HEK293 (cell line): ENCODE measurements at regions not wholly inside any gene's neighbourhood (a gene's known extent, or its start where the extent isn't known, plus 50 kb on each side); places are given as distances from the start of the nearest gene placed in this dataset.

Source experiments
- CTCF ChIP-seq: fragments of 450-650 bp; formaldehyde crosslinking; IDR thresholded peaks from 2 replicates; pipeline ENCODE4 v1.5.1; 2016; ENCODE audit warnings: missing biosample characterization, missing genetic modification characterization
- KLF10 ChIP-seq: fragments of 450-650 bp; IDR thresholded peaks from 2 replicates; pipeline ENCODE4 v1.5.1; 2018; ENCODE audit warnings: missing biosample characterization, mild to moderate bottlenecking, missing genetic modification characterization
- PBX3 ChIP-seq: sonication (generic); formaldehyde crosslinking; IDR thresholded peaks from 2 replicates; pipeline ENCODE4 v1.8.1; 2022; ENCODE audit warnings: mild to moderate bottlenecking, moderate library complexity, missing genetic modification reagents
- YY1 ChIP-seq: fragments of 450-650 bp; formaldehyde crosslinking; IDR thresholded peaks from 2 replicates; pipeline ENCODE4 v1.5.1; 2018; ENCODE audit warnings: missing biosample characterization, missing genetic modification characterization
- ZBTB21 ChIP-seq: fragments of 450-650 bp; formaldehyde crosslinking; IDR thresholded peaks from 2 replicates; pipeline ENCODE4 v1.5.1; 2017; ENCODE audit warnings: missing biosample characterization, missing genetic modification characterization
- ZNF169 ChIP-seq: fragments of 450-650 bp; formaldehyde crosslinking; IDR thresholded peaks from 2 replicates; pipeline ENCODE4 v1.5.1; 2016; ENCODE audit warnings: missing biosample characterization, missing genetic modification characterization
- ZNF596 ChIP-seq: fragments of 450-650 bp; IDR thresholded peaks from 2 replicates; pipeline ENCODE4 v1.5.0; 2018; ENCODE audit warnings: missing biosample characterization, mild to moderate bottlenecking, missing genetic modification characterization, moderate library complexity
- TF ChIP-seq, protein P1 (sequence below): fragments of 450-650 bp; formaldehyde crosslinking; IDR thresholded peaks from 2 replicates; pipeline ENCODE4 v1.5.1; 2017; ENCODE audit warnings: missing biosample characterization, missing genetic modification characterization
- TF ChIP-seq, protein P2 (sequence below): fragments of 450-650 bp; formaldehyde crosslinking; IDR thresholded peaks from 2 replicates; pipeline ENCODE4 v1.5.1; 2016; ENCODE audit warnings: missing biosample characterization, missing genetic modification characterization, low read depth
- TF ChIP-seq, protein P3 (sequence below): fragments of 450-650 bp; formaldehyde crosslinking; IDR thresholded peaks from 2 replicates; pipeline ENCODE4 v1.5.1; 2016; ENCODE audit warnings: missing biosample characterization, missing genetic modification characterization
- TF ChIP-seq, protein P4 (sequence below): fragments of 450-650 bp; formaldehyde crosslinking; IDR thresholded peaks from 2 replicates; pipeline ENCODE4 v1.5.1; 2017; ENCODE audit warnings: missing biosample characterization, missing genetic modification characterization
- TF ChIP-seq, protein P5 (sequence below): fragments of 450-650 bp; formaldehyde crosslinking; optimal IDR thresholded peaks from 2 replicates; pipeline ENCODE3; 2016; ENCODE audit warnings: missing biosample characterization, mild to moderate bottlenecking, missing genetic modification characterization

- TF ChIP-seq, protein P1, sequence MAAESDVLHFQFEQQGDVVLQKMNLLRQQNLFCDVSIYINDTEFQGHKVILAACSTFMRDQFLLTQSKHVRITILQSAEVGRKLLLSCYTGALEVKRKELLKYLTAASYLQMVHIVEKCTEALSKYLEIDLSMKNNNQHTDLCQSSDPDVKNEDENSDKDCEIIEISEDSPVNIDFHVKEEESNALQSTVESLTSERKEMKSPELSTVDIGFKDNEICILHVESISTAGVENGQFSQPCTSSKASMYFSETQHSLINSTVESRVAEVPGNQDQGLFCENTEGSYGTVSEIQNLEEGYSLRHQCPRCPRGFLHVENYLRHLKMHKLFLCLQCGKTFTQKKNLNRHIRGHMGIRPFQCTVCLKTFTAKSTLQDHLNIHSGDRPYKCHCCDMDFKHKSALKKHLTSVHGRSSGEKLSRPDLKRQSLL = no peak
- no peak for TF ChIP-seq KLF10
- TF ChIP-seq ZNF596 (tag by site-specific recombination) = no peak
- no peak for TF ChIP-seq CTCF (tag by site-specific recombination)
- TF ChIP-seq, protein P2, sequence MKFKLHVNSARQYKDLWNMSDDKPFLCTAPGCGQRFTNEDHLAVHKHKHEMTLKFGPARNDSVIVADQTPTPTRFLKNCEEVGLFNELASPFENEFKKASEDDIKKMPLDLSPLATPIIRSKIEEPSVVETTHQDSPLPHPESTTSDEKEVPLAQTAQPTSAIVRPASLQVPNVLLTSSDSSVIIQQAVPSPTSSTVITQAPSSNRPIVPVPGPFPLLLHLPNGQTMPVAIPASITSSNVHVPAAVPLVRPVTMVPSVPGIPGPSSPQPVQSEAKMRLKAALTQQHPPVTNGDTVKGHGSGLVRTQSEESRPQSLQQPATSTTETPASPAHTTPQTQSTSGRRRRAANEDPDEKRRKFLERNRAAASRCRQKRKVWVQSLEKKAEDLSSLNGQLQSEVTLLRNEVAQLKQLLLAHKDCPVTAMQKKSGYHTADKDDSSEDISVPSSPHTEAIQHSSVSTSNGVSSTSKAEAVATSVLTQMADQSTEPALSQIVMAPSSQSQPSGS (tag by site-specific recombination) = no peak
- TF ChIP-seq, protein P3, sequence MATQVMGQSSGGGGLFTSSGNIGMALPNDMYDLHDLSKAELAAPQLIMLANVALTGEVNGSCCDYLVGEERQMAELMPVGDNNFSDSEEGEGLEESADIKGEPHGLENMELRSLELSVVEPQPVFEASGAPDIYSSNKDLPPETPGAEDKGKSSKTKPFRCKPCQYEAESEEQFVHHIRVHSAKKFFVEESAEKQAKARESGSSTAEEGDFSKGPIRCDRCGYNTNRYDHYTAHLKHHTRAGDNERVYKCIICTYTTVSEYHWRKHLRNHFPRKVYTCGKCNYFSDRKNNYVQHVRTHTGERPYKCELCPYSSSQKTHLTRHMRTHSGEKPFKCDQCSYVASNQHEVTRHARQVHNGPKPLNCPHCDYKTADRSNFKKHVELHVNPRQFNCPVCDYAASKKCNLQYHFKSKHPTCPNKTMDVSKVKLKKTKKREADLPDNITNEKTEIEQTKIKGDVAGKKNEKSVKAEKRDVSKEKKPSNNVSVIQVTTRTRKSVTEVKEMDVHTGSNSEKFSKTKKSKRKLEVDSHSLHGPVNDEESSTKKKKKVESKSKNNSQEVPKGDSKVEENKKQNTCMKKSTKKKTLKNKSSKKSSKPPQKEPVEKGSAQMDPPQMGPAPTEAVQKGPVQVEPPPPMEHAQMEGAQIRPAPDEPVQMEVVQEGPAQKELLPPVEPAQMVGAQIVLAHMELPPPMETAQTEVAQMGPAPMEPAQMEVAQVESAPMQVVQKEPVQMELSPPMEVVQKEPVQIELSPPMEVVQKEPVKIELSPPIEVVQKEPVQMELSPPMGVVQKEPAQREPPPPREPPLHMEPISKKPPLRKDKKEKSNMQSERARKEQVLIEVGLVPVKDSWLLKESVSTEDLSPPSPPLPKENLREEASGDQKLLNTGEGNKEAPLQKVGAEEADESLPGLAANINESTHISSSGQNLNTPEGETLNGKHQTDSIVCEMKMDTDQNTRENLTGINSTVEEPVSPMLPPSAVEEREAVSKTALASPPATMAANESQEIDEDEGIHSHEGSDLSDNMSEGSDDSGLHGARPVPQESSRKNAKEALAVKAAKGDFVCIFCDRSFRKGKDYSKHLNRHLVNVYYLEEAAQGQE (tag by site-specific recombination) = no peak
- no peak for TF ChIP-seq ZBTB21 (tag by site-specific recombination)
- TF ChIP-seq, protein P4, sequence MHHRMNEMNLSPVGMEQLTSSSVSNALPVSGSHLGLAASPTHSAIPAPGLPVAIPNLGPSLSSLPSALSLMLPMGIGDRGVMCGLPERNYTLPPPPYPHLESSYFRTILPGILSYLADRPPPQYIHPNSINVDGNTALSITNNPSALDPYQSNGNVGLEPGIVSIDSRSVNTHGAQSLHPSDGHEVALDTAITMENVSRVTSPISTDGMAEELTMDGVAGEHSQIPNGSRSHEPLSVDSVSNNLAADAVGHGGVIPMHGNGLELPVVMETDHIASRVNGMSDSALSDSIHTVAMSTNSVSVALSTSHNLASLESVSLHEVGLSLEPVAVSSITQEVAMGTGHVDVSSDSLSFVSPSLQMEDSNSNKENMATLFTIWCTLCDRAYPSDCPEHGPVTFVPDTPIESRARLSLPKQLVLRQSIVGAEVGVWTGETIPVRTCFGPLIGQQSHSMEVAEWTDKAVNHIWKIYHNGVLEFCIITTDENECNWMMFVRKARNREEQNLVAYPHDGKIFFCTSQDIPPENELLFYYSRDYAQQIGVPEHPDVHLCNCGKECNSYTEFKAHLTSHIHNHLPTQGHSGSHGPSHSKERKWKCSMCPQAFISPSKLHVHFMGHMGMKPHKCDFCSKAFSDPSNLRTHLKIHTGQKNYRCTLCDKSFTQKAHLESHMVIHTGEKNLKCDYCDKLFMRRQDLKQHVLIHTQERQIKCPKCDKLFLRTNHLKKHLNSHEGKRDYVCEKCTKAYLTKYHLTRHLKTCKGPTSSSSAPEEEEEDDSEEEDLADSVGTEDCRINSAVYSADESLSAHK (tag by site-specific recombination) = no peak
- no peak for TF ChIP-seq PBX3
- TF ChIP-seq ZNF169 = no peak
- no peak for TF ChIP-seq YY1 (tag by site-specific recombination)
- TF ChIP-seq, protein P5, sequence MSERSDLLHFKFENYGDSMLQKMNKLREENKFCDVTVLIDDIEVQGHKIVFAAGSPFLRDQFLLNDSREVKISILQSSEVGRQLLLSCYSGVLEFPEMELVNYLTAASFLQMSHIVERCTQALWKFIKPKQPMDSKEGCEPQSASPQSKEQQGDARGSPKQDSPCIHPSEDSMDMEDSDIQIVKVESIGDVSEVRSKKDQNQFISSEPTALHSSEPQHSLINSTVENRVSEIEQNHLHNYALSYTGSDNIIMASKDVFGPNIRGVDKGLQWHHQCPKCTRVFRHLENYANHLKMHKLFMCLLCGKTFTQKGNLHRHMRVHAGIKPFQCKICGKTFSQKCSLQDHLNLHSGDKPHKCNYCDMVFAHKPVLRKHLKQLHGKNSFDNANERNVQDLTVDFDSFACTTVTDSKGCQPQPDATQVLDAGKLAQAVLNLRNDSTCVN = no peak
Observed at GRCh38 chr1:213538251-213538650, 449.5 kb upstream of the PROX1 start.
